ENCODE measurements at regions not wholly inside any gene's neighbourhood (a gene's known extent, or its start where the extent isn't known, plus 50 kb on each side); places are given as distances from the start of the nearest gene placed in this dataset.
"Not testable (repeated sequence)": the region's sequence is repeated elsewhere in the genome, so short reads cannot be mapped to it uniquely, and the experiment has no call there.

GRCh38 chr7:356691-357462 lies 66.9 kb downstream of the FOXL3 start:
- no peak for DNase-seq (ENCODE audit: low spot score)

DNA sequence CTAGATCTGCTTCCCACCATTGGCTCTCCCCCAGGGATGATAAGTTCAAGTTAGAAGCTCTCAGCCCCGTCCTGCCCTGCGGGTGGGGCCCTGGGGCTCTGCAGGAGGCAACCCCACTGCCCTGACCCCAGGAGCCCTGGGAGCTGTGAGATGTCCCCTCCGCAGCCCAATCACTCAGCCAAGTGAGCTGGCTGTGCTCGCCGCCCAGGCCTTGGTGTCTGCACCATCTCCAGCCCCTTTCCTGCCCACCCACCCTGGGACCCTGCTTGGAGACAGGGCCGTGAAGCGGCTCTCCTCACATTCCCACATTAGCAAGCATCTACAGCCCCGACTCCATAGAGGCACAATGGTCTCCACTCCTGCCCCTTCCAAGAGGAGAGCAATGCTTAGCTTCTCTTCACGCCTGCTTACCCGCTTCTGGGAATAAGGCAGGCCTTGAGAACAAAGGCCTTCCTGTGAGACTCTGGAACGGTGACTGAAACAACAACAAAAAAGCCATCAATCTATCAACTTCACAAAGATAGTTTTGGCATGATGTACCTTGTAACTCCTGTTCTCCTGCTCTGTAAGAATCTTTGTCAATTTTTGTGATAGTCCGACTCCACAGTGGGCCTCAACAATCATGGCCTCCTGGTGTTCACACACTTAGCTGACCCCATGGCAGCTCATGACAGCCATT lies 67.7 kb downstream of the FOXL3 start:
- no peak for DNase-seq (ENCODE audit: low spot score)

DNA sequence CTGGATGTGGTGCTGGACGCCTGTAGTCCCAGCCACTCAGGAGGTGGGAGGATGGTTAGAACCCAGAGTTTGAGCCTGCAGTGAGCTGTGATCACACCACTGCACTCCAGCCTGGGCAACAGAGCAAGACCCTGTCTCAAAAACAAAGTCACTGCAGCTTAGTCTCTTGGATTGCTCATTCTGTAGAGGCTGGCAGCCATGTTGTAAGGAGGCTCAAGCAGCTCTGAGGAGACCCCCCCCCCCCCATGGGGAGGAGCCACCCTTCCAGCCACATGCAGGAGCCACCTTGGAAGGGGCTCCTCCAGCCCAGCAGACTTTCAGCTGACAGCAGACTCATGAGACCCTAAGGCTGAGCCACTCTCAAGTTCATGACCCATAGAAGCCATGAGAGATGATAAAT lies 68.4 kb downstream of the FOXL3 start:
- DNase-seq (ENCODE audit: low spot score) = no peak

GRCh38 chr7:359226-359765 lies 69.3 kb downstream of the FOXL3 start:
- no peak for DNase-seq (ENCODE audit: low spot score)

GRCh38 chr7:359766-360361 lies 69.9 kb downstream of the FOXL3 start:
- no peak for DNase-seq (ENCODE audit: low spot score)

DNA sequence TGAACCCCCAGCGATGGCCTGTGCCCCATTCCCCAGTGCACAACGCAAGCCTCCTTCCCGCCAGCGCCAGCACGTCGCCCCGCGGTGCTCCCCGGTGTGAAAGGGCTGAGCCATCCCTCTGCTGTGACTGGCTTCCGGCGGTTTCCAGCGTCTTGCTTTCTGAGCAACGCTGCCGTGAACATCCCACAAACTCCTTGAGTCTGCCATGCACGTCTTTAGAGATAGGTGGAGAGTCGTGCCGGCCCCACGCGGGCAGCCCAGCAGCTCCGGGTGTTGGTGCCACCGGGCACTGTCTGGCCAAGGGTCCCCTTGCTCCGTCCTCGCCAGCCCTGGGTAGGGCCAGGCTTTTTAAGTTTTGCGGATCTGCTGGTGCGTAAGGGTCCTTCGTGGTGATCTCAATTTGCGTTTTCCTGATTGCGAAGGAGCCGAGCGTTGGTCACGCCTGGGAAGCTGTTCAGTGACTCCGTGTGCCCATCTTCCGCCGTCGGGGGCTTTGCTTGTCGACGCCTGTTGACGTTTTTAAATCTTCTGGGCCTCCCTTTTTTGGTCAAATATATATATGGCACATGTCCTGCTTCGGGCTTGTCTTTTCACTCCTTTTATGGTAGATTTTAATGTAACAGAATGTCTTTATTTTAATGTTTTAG lies 70.6 kb downstream of the FOXL3 start:
- DNase-seq (ENCODE audit: low spot score) = no peak

GRCh38 chr7:361182-361581 lies 71.2 kb downstream of the FOXL3 start:
- DNase-seq (ENCODE audit: low spot score) = not testable (repeated sequence)

DNA sequence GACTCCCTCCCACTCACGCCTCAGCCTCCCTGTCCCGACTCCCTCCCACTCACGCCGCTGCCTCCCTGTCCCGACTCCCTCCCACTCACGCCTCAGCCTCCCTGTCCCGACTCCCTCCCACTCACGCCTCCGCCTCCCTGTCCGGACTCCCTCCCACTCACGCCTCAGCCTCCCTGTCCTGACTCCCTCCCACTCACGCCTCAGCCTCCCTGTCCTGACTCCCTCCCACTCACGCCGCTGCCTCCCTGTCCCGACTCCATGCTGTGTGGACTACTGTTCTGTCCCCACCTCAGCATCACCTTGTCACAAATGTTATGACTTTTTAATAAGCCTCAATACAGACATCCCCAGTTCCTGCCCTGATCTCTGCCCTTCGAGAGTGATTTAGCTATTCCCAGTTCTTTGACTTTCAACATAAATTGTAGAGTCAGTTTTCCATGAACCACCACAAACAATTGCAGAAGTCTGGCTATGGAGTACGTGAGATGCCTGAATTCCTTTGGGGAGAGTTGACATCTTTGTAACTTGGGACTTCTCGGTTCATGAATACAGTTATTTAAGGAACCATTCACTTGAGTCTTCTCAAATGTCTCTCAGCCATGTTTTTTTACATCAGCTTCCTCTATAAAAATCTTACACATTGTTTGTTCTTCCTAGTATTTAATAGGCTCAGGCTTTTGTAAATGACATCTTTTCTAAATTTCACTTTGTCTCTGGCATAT lies 71.9 kb downstream of the FOXL3 start:
- no peak for DNase-seq (ENCODE audit: low spot score)

- DNase-seq (ENCODE audit: low spot score) = peak; percentile 20
These were observed 72.6 kb downstream of the FOXL3 start for GRCh38 chr7:362402-363096.

DNA sequence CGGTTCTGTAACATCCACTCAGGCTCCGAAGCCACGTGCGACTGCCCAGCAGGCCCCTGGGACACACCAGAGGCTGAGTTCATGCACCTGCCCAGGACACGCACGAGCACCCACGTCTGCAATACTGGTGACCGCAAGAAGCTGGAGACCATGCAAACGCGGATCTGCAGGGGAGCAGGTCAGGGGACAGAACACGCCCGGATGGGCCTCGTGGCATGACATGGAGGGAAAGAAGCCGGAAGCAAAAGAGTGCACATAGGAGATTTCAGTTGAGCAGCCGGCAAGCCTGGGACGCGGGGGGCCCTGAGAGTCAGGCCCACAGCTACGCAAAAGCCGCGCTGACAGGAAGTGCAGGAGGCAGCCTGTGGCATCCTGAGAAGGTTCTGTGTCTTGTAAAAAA lies 73.7 kb downstream of the FOXL3 start:
- no peak for DNase-seq (ENCODE audit: low spot score)

- DNase-seq (ENCODE audit: low spot score) = no peak
These were observed 74.6 kb downstream of the FOXL3 start for GRCh38 chr7:364536-364935.

GRCh38 chr7:365593-365992 lies 75.6 kb downstream of the FOXL3 start:
- no peak for DNase-seq (ENCODE audit: low spot score)

DNA sequence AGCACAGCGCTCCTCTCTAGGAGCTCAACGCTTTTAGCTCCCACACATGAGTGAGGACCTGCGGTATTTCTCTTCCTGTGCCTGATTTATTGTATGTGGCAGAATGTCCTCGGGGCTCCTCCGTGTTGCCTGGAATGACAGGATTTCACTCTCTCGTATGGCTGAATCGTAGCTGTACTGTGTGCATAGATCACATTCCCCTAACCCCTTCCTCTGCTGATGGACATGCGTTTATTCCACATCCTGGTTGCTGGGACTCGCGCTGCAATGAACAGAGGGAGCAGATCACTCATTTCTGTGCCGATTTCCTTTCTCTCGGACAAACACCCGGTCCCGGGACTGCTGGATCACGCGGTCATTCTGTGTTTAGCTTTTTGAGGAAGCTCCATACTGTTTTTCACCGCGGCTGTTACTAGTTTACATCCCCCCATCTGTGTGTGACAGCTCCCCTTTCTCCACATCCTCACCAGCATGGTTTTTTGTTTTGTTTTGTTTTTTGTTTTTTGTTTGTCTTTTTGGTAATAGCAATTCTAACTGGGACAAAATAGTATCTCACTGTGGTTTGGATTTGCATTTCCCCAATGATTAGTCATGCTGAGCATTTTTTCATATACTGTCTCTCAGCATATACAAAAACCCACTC lies 76.3 kb downstream of the FOXL3 start:
- DNase-seq (ENCODE audit: low spot score) = no peak

DNA sequence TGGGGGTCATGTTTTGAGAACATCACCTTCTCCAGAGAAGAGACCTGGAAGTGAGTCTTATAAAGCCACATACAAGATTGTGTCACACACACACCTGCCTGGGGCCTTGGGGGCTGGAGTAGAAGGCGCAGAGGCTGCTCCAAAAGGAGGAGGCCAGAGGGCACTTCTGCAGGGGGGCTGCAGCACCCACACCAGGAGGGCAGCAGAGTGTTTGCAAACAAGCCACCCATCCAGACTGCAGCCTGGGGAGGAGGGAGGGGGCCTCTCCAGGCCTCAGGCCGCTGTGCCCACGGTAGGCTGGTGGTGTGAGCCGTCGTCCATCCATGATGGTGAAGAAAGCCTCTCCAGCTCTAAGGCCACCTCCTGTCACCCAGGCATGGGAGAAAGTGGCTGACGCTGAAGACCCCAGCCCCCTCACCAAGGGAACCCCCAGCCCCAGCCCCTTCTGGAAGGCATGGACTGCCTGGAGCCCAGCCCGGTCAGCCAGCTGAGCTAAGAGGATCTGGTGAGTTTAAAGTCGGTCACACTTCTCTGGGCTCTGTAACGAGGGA lies 77.5 kb downstream of the FOXL3 start:
- no peak for DNase-seq (ENCODE audit: low spot score)

DNA sequence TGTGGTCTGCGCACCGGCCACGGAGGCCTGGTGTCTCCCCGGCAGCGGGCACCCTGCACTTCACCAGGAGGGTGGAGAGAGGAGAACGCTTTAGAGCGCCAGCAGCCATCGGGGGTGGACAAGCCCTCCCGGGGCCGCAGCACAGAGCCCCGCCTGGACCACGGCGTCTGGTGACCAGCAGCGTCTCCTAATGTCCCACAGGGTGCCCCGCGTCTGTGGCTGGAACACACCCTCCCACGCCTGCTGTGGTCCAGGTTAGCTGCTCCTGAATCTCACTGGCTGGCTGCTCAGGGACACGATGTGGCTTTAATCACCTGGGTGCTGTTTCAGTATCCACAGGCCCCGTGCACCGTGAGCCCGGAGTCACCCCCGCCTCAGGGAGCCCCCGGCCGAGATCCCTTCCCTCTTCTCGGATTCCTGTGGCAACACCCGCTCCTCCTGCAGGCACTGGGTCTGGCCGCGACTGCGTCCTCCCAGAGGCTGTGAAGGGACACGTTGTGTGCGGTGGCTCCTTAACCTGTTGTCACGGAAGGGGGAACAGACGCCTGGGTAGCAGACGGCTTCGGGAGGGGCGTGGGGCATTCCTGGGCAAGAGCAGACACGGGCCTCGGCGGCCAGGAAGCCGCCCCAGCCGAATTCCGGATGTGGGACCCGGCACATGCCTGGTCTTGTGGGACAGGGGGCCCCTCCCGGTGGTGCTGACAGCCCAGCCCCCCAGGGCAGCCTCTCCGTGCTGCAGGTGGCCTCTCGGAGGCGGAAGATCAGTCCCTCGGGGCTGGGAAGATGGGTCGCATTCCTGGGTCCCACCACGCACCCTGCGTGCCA lies 78.9 kb downstream of the FOXL3 start:
- no peak for DNase-seq (ENCODE audit: low spot score)

- no peak for DNase-seq (ENCODE audit: low spot score)
These were observed 79.7 kb downstream of the FOXL3 start for GRCh38 chr7:369476-370258.

- DNase-seq (ENCODE audit: low spot score) = no peak
These were observed 80.3 kb downstream of the FOXL3 start for GRCh38 chr7:370259-370625.

- DNase-seq (ENCODE audit: low spot score) = no peak
These were observed 80.8 kb downstream of the FOXL3 start for GRCh38 chr7:370775-371118.

All from NAMALWA (cell line).